Pancreas (tissue), 10 donors: ENCODE measurements at regions not wholly inside any gene's neighbourhood (a gene's known extent, or its start where the extent isn't known, plus 50 kb on each side); places are given as distances from the start of the nearest gene placed in this dataset.

Experiments
- ATAC-seq, 4 donors: fragments of 200-7000 bp; cut with Tn5 transposase; one replicate each; pipeline versions ENCODE4 v1.8.0 to v1.9.1; 2020; ENCODE audit warnings: mild to moderate bottlenecking in 4 of 4, moderate library complexity in 4 of 4
- DNase-seq, 6 donors: peaks; one replicate each; pipeline ENCODE4 v3.0.0-alpha.2; 2020
- FAIRE-seq: peaks from 2 replicates; lab custom pipeline; 2012; peaks lifted over from hg19 to GRCh38; lab: Jason Lieb, UNC
- H3K27ac ChIP-seq, 4 donors: fragments of 200-600 bp; sonication (generic); 1 replicate in 3 of 4; 2 replicates in 1 of 4; pipeline versions ENCODE4 v1.5.0 to v1.8.0; 2020
- H3K27me3 ChIP-seq, 4 donors: fragments of 200-600 bp; one replicate each; pipeline ENCODE4 v1.8.0; 2021
- H3K36me3 ChIP-seq, 3 donors: fragments of 200-600 bp; sonication (generic) in 1 of 3; one replicate each; pipeline versions ENCODE4 v1.5.0 to v1.8.0; 2020 to 2021
- H3K4me1 ChIP-seq, 3 donors: fragments of 200-600 bp; one replicate each; pipeline ENCODE4 v1.8.0; 2021
- H3K4me3 ChIP-seq, 4 donors: fragments of 200-600 bp; sonication (generic) in 2 of 4; one replicate each; pipeline versions ENCODE4 v1.5.0 to v1.8.0; 2020 to 2021
- H3K9me3 ChIP-seq, 4 donors: fragments of 200-600 bp; one replicate each; pipeline ENCODE4 v1.8.0; 2021
- whole genome bisulfite sequencing, 2 donors: extraction: QIAGEN DNeasy Blood & Tissue Kit; methylation state at CpG; one replicate each; pipeline ENCODE4 v1.1.7; 2013; 5-methylcytosine and 5-hydroxymethylcytosine counted together
- intact Hi-C, 3 donors: fragments of 100-400 bp; cut with DNase I; formaldehyde crosslinking; loops; one replicate each; pipeline versions ENCODE4 v1.11.1 to v1.14.2; 2022
- TF ChIP-seq, protein P1 (sequence below), 4 donors: fragments of 200-600 bp; sonication (generic) in 3 of 4; IDR thresholded peaks; one replicate each; pipeline versions ENCODE4 v1.5.0 to v1.8.0; 2021; ENCODE audit warnings: antibody characterized with exemption in 4 of 4
- donor health status: healthy with polysubstance abuse.
- donor health status: DM: no; HTN: no; CAD: no; lungs with moderate emphysema.
- donor health status: DM: no; HTN: no; CAD: no.
- donor health status: control.
- donor health status: control.
- donor health status: Bipolar disorder and iron deficiency.
- donor health status: DM: yes; HTN: yes; CAD: no.
- donor health status: DM: no; HTN: no; CAD: no.
- donor health status: DM: no; HTN: no; CAD: no.
- donor health status: DM: yes; HTN: yes; CAD: no.

DNA sequence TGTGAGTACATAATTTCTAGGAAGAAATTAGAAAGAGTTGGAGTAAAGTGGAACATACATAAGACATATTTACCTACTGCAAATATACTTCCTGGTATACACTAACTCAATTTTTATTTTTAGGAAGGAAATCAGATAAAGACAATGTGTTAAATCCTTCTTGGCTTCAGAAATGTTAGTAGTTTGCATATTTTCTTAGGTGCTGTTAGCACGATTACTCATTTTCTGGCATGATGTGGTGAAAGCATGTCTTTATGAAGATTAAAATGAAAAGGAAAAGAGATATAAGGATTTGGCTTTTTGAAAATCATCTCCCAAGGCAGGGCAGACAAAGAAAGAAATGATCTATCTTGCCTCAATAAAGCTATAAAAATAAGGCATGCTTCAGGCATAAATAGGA lies 287.6 kb upstream of the E2F7 start:
- no peak overlapping the region for H3K27ac ChIP-seq
- intact Hi-C loops: no loop called here

DNA sequence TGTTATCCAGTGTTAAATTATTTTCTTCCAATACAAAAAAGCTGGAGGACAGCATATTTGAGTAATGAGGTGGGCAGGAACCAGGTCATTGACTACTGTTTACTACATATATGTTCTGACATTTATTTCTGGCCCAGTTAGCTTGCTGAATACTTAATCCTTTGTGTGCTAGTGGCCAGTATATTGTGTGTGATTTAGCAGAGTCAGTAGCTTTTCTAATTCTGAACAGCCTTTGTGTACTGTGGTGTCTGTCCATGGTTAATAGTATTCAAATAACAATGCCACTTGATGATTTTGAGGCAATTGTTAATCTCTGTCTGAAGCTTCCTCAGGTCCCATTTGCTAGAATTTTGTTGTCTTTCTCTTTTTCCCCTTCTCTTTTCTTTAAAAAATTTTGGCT lies 286.5 kb upstream of the E2F7 start:
- FAIRE-seq: no peak
- no peak for ATAC-seq
- no peak overlapping the region for H3K27ac ChIP-seq
- no peak overlapping the region for H3K4me3 ChIP-seq
- H3K4me1 ChIP-seq: no peaks in the 10 kb centered on the region
- H3K9me3 ChIP-seq: no peaks in the 10 kb centered on the region
- no peak for DNase-seq
- TF ChIP-seq, protein P1, sequence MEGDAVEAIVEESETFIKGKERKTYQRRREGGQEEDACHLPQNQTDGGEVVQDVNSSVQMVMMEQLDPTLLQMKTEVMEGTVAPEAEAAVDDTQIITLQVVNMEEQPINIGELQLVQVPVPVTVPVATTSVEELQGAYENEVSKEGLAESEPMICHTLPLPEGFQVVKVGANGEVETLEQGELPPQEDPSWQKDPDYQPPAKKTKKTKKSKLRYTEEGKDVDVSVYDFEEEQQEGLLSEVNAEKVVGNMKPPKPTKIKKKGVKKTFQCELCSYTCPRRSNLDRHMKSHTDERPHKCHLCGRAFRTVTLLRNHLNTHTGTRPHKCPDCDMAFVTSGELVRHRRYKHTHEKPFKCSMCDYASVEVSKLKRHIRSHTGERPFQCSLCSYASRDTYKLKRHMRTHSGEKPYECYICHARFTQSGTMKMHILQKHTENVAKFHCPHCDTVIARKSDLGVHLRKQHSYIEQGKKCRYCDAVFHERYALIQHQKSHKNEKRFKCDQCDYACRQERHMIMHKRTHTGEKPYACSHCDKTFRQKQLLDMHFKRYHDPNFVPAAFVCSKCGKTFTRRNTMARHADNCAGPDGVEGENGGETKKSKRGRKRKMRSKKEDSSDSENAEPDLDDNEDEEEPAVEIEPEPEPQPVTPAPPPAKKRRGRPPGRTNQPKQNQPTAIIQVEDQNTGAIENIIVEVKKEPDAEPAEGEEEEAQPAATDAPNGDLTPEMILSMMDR (IDR thresholded peaks at IDR 0.05): no peak
- intact Hi-C loops: no loop called here
- no peaks in the 10 kb centered on the region for H3K27me3 ChIP-seq
- no peaks in the 10 kb centered on the region for H3K36me3 ChIP-seq

More for the DNA sequence above, 287.6 kb upstream of the E2F7 start:
- Histone ChIP-seq H3K36me3 (no peaks in the 10 kb centered on the region), H3K9me3 (no peaks in the 10 kb centered on the region), H3K4me3 (no peak overlapping the region), H3K4me1 (no peaks in the 10 kb centered on the region), H3K27me3 (no peaks in the 10 kb centered on the region)
- ATAC-seq: no peak
- TF ChIP-seq, protein P1 (IDR thresholded peaks at IDR 0.05): no peak
- WGBS, 2 donors: 51 to 77% methylated on average over 1 of the region's 1 CpG
- no peak for FAIRE-seq
- DNase-seq: no peak

DNA sequence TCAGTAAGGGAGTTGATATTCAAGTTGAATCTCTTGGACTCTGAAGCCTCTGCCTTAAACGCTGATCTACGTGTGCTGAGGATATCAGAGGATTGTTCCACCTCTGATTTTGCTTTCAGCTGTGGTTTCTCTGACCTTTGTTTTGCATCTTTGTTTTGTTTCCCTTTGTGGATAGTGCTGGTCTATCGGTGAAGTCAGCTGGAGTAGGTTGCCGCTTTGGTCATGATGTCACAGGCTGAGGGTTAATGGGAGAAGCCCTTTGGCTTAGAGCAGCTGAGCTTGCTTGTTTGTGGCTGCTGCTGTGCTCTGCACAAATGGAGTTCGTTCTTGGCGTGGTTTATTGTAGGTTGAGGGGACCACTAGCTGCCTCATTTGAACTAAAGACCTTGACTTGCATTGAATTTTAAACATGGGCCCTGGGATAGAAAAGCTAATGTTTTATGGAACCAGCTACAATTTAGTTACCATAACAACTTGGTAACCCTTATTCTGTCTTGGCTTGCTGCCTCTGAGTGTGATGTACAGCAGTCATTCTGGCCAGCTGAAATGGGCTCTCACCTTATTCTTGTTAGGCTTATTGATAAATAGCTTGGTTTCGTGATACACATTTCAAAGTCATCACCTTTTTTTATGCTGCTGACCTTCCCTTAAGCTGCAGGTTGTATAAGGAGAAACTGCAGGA lies 284.5 kb upstream of the E2F7 start:
- H3K27me3 ChIP-seq: no peaks in the 10 kb centered on the region
- H3K4me3 ChIP-seq: no peak overlapping the region
- TF ChIP-seq, protein P1 (IDR thresholded peaks at IDR 0.05): no peak
- intact Hi-C loops: no loop called here
- DNase-seq: no peak
- no peak for FAIRE-seq
- 59 to 70% methylated on average over 7 of the region's 7 CpGs for WGBS, 2 donors
- H3K9me3 ChIP-seq: no peaks in the 10 kb centered on the region
- H3K27ac ChIP-seq: no peak overlapping the region
- ATAC-seq: no peak
- H3K36me3 ChIP-seq: no peaks in the 10 kb centered on the region
- H3K4me1 ChIP-seq: no peaks in the 10 kb centered on the region

DNA sequence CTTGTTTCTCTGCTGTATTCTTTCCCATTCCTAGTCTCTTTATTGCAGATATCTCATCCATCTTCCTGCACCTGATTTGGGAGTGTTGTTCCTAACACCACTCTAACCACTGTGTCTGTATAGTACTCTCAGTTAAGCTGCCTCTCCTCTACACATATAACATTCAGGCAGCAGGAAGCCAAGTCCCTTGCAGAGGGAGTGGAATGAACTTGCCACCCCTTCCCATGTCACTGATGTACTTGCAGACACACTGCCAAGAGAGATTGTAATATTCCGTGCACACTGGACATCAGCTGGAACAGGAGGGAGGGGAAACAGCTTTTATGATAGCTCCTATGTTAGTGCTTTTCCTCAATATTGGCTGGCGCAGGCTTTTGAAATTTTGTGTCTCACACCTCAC lies 281.6 kb upstream of the E2F7 start:
- FAIRE-seq (no peak), ATAC-seq (no peak), DNase-seq (no peak)
- Histone ChIP-seq H3K36me3 (no peaks in the 10 kb centered on the region), H3K4me1 (no peaks in the 10 kb centered on the region), H3K4me3 (no peak overlapping the region), H3K9me3 (no peaks in the 10 kb centered on the region), H3K27me3 (no peaks in the 10 kb centered on the region), H3K27ac (no peak overlapping the region)
- TF ChIP-seq, protein P1 (IDR thresholded peaks at IDR 0.05): no peak
- intact Hi-C loops: no loop called here
- 29 to 65% methylated on average over 2 of the region's 2 CpGs for WGBS, 2 donors

DNA sequence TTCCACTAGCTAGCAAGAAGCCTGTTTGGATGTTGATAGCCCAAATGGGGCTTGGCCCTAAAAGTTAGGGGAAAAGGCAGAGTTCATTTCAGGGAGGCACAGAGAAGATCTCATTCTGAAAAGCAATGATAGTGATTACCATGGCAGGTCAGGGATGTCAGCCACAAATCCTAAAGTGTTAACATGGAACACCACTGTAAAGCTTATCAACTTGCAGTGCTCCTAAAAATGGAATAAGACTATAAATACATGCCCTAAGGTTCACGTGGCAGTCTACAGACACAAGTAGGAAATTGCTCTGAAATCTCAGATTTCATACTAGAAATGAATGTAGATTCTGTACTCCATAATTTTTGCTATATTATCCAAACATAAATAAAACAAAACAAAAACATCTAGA lies 280.0 kb upstream of the E2F7 start:
- H3K27me3 ChIP-seq: no peaks in the 10 kb centered on the region
- no peaks in the 10 kb centered on the region for H3K4me1 ChIP-seq
- no peak for DNase-seq
- H3K4me3 ChIP-seq: no peak overlapping the region
- 67 to 68% methylated on average over 1 of the region's 1 CpG for WGBS, 2 donors
- ATAC-seq: no peak
- no peaks in the 10 kb centered on the region for H3K36me3 ChIP-seq
- FAIRE-seq: no peak
- H3K27ac ChIP-seq: no peak overlapping the region
- H3K9me3 ChIP-seq: no peaks in the 10 kb centered on the region
- intact Hi-C loops: no loop called here
- TF ChIP-seq, protein P1 (IDR thresholded peaks at IDR 0.05): no peak
